MM.1S (cell line): ENCODE measurements at regions not wholly inside any gene's neighbourhood (a gene's known extent, or its start where the extent isn't known, plus 50 kb on each side); places are given as distances from the start of the nearest gene placed in this dataset.

Experiments used
- DNase-seq: peaks from one replicate; pipeline ENCODE4 v3.0.0-alpha.2; 2015
- H2AFZ ChIP-seq: fragments of 300-600 bp; sonication (generic); 2 replicates; pipeline ENCODE4 v1.6.0; 2016; ENCODE audit warnings: antibody characterized with exemption, low read length
- H3F3A ChIP-seq: fragments of 300-600 bp; sonication (generic); 2 replicates; pipeline ENCODE4 v1.6.1; 2016; ENCODE audit warnings: mild to moderate bottlenecking, antibody characterized with exemption, low read length, moderate library complexity, mixed read lengths; ENCODE audit not compliant: insufficient read depth
- H3K27ac ChIP-seq: fragments of 300-600 bp; sonication (generic); 2 replicates; pipeline ENCODE4 v1.5.1; 2016; ENCODE audit warnings: mild to moderate bottlenecking, low read length
- H3K27me3 ChIP-seq: fragments of 300-600 bp; sonication (generic); replicated peaks from 2 replicates; pipeline ENCODE4 v1.6.0; 2016; ENCODE audit warnings: low read length; ENCODE audit not compliant: insufficient read depth
- H3K36me3 ChIP-seq: fragments of 300-600 bp; sonication (generic); replicated peaks from 2 replicates; pipeline ENCODE4 v1.6.1; 2016; ENCODE audit warnings: mild to moderate bottlenecking, low read length, mixed read lengths; ENCODE audit not compliant: insufficient read depth
- H3K4me1 ChIP-seq: fragments of 300-600 bp; sonication (generic); 2 replicates; pipeline ENCODE4 v1.6.1; 2016; ENCODE audit warnings: low read length, mixed read lengths
- H3K4me2 ChIP-seq: fragments of 300-600 bp; sonication (generic); 2 replicates; pipeline ENCODE4 v1.6.0; 2016; ENCODE audit warnings: low read depth, low read length
- H3K4me3 ChIP-seq: fragments of 300-600 bp; sonication (generic); 2 replicates; pipeline ENCODE4 v1.5.1; 2016; ENCODE audit warnings: low read length, mixed read lengths
- H3K79me2 ChIP-seq: fragments of 300-600 bp; sonication (generic); 2 replicates; pipeline ENCODE4 v1.6.1; 2016; ENCODE audit warnings: mixed run types, low read length, mixed read lengths
- H3K9ac ChIP-seq: fragments of 300-600 bp; sonication (generic); 2 replicates; pipeline ENCODE4 v1.6.1; 2016; ENCODE audit warnings: low read length, mixed read lengths
- H3K9me2 ChIP-seq: fragments of 300-600 bp; sonication (generic); replicated peaks from 2 replicates; pipeline ENCODE4 v1.6.1; 2016; ENCODE audit warnings: mild to moderate bottlenecking, low read length, mixed read lengths; ENCODE audit not compliant: insufficient read depth
- H3K9me3 ChIP-seq: fragments of 300-600 bp; sonication (generic); replicated peaks from 2 replicates; pipeline ENCODE4 v1.6.1; 2016; ENCODE audit warnings: mild to moderate bottlenecking, low read length, mixed read lengths; ENCODE audit not compliant: insufficient read depth
- H4K20me1 ChIP-seq: fragments of 300-600 bp; sonication (generic); 2 replicates; pipeline ENCODE4 v1.6.1; 2016; ENCODE audit warnings: mild to moderate bottlenecking, low read length, moderate library complexity, mixed read lengths; ENCODE audit not compliant: insufficient read depth
- CTCF ChIP-seq: fragments of 300-600 bp; sonication (generic); IDR thresholded peaks from 2 replicates; pipeline ENCODE4 v1.5.1; 2016; ENCODE audit warnings: antibody characterized with exemption, low read length, mixed read lengths
- EZH2 ChIP-seq: fragments of 300-600 bp; sonication (generic); optimal IDR thresholded peaks from 2 replicates; pipeline ENCODE3; 2017; ENCODE audit warnings: low read depth, mild to moderate bottlenecking, antibody characterized with exemption, low read length, mixed read lengths
- EZH2phosphoT487 ChIP-seq: fragments of 300-600 bp; sonication (generic); IDR thresholded peaks from 2 replicates; pipeline ENCODE4 v1.6.1; 2018; ENCODE audit warnings: antibody characterized with exemption, low read length

- Histone ChIP-seq H3F3A (peaks cover 24% of the 10 kb centered on the region), H3K36me3 (no peaks in the 10 kb centered on the region), H3K79me2 (peaks cover 17% of the 10 kb centered on the region), H2AFZ (peak overlapping the region; percentile 49), H4K20me1 (no peaks in the 10 kb centered on the region), H3K9me3 (no peaks in the 10 kb centered on the region), H3K9ac (peak overlapping the region; percentile 98), H3K27ac (peak overlapping the region; percentile 98), H3K4me1 (peaks cover 11% of the 10 kb centered on the region), H3K4me3 (peak overlapping the region; percentile 69), H3K27me3 (no peaks in the 10 kb centered on the region), H3K4me2 (peak overlapping the region; percentile 94), H3K9me2 (no peaks in the 10 kb centered on the region)
- TF ChIP-seq EZH2 (no peak), CTCF (peak; percentile 91)
- DNase-seq, result peak; percentile 98
Measured at GRCh38 chr15:92809064-92809879, 90.9 kb upstream of the CHD2 start.

GRCh38 chr15:92809880-92810361 lies 90.2 kb upstream of the CHD2 start:
- no peaks in the 10 kb centered on the region for H3K27me3 ChIP-seq
- peak overlapping the region; percentile 94 for H3K4me2 ChIP-seq
- no peaks in the 10 kb centered on the region for H3K36me3 ChIP-seq
- peaks cover 9% of the 10 kb centered on the region; the same call in 1 of the 2 replicates for H3K4me1 ChIP-seq
- peaks cover 17% of the 10 kb centered on the region for H3K79me2 ChIP-seq
- no peak for TF ChIP-seq EZH2
- no peak for TF ChIP-seq EZH2phosphoT487
- no peak for TF ChIP-seq CTCF
- peak overlapping the region; percentile 49 for H2AFZ ChIP-seq
- peaks cover 22% of the 10 kb centered on the region for H3F3A ChIP-seq
- H3K9me3 ChIP-seq, result no peaks in the 10 kb centered on the region
- peak overlapping the region; percentile 69 for H3K4me3 ChIP-seq
- H3K27ac ChIP-seq, result peak overlapping the region; percentile 98
- no peaks in the 10 kb centered on the region for H4K20me1 ChIP-seq
- H3K9ac ChIP-seq, result peak overlapping the region; percentile 98
- DNase-seq, result peak; percentile 74
- H3K9me2 ChIP-seq, result no peaks in the 10 kb centered on the region

GRCh38 chr15:92810418-92811138 lies 89.5 kb upstream of the CHD2 start:
- H3F3A ChIP-seq, result peaks cover 22% of the 10 kb centered on the region
- H3K9me3 ChIP-seq, result no peaks in the 10 kb centered on the region
- peaks cover 9% of the 10 kb centered on the region; the same call in 1 of the 2 replicates for H3K4me1 ChIP-seq
- H3K9me2 ChIP-seq, result no peaks in the 10 kb centered on the region
- peaks cover 17% of the 10 kb centered on the region for H3K79me2 ChIP-seq
- peak; percentile 85 for DNase-seq
- no peaks in the 10 kb centered on the region for H3K36me3 ChIP-seq
- H3K4me2 ChIP-seq, result peak overlapping the region; percentile 94
- H3K4me3 ChIP-seq, result peak overlapping the region; percentile 69
- H2AFZ ChIP-seq, result peak overlapping the region; percentile 32
- no peaks in the 10 kb centered on the region for H3K27me3 ChIP-seq
- H4K20me1 ChIP-seq, result no peaks in the 10 kb centered on the region
- H3K9ac ChIP-seq, result peak overlapping the region; percentile 98
- TF ChIP-seq EZH2, result no peak
- no peak for TF ChIP-seq EZH2phosphoT487
- no peak for TF ChIP-seq CTCF
- peak overlapping the region; percentile 98 for H3K27ac ChIP-seq
